ENCODE measurements at regions not wholly inside any gene's neighbourhood (a gene's known extent, or its start where the extent isn't known, plus 50 kb on each side); places are given as distances from the start of the nearest gene placed in this dataset.

- TF ChIP-seq, protein P1, sequence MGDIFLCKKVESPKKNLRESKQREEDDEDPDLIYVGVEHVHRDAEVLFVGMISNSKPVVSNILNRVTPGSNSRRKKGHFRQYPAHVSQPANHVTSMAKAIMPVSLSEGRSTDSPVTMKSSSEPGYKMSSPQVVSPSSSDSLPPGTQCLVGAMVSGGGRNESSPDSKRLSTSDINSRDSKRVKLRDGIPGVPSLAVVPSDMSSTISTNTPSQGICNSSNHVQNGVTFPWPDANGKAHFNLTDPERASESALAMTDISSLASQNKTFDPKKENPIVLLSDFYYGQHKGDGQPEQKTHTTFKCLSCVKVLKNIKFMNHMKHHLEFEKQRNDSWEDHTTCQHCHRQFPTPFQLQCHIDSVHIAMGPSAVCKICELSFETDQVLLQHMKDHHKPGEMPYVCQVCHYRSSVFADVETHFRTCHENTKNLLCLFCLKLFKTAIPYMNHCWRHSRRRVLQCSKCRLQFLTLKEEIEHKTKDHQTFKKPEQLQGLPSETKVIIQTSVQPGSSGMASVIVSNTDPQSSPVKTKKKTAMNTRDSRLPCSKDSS (IDR thresholded peaks at IDR 0.05; ENCODE audit: low read depth, partially characterized antibody), result no peak
- TF ChIP-seq ARID3A (IDR thresholded peaks at IDR 0.05; ENCODE audit: borderline replicate concordance, low read depth, low read length) (no peak), ZNF217 (CRISPR knock-in tag; IDR thresholded peaks at IDR 0.05) (no peak), TEAD1 (CRISPR knock-in tag; IDR thresholded peaks at IDR 0.05) (no peak), RCOR1 (IDR thresholded peaks at IDR 0.05; ENCODE audit: borderline replicate concordance in 1 of 2, low read depth in 2 of 2, low read length in 2 of 2) (no peak), ZNF561 (CRISPR knock-in tag; conservative IDR thresholded peaks at IDR 0.05) (no peak), ZC3H4 (CRISPR knock-in tag; IDR thresholded peaks at IDR 0.05; ENCODE audit: borderline replicate concordance) (no peak)
- TF ChIP-seq, protein P2, sequence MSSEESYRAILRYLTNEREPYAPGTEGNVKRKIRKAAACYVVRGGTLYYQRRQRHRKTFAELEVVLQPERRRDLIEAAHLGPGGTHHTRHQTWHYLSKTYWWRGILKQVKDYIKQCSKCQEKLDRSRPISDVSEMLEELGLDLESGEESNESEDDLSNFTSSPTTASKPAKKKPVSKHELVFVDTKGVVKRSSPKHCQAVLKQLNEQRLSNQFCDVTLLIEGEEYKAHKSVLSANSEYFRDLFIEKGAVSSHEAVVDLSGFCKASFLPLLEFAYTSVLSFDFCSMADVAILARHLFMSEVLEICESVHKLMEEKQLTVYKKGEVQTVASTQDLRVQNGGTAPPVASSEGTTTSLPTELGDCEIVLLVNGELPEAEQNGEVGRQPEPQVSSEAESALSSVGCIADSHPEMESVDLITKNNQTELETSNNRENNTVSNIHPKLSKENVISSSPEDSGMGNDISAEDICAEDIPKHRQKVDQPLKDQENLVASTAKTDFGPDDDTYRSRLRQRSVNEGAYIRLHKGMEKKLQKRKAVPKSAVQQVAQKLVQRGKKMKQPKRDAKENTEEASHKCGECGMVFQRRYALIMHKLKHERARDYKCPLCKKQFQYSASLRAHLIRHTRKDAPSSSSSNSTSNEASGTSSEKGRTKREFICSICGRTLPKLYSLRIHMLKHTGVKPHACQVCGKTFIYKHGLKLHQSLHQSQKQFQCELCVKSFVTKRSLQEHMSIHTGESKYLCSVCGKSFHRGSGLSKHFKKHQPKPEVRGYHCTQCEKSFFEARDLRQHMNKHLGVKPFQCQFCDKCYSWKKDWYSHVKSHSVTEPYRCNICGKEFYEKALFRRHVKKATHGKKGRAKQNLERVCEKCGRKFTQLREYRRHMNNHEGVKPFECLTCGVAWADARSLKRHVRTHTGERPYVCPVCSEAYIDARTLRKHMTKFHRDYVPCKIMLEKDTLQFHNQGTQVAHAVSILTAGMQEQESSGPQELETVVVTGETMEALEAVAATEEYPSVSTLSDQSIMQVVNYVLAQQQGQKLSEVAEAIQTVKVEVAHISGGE (CRISPR knock-in tag; IDR thresholded peaks at IDR 0.05), result no peak
- TF ChIP-seq, protein P3, sequence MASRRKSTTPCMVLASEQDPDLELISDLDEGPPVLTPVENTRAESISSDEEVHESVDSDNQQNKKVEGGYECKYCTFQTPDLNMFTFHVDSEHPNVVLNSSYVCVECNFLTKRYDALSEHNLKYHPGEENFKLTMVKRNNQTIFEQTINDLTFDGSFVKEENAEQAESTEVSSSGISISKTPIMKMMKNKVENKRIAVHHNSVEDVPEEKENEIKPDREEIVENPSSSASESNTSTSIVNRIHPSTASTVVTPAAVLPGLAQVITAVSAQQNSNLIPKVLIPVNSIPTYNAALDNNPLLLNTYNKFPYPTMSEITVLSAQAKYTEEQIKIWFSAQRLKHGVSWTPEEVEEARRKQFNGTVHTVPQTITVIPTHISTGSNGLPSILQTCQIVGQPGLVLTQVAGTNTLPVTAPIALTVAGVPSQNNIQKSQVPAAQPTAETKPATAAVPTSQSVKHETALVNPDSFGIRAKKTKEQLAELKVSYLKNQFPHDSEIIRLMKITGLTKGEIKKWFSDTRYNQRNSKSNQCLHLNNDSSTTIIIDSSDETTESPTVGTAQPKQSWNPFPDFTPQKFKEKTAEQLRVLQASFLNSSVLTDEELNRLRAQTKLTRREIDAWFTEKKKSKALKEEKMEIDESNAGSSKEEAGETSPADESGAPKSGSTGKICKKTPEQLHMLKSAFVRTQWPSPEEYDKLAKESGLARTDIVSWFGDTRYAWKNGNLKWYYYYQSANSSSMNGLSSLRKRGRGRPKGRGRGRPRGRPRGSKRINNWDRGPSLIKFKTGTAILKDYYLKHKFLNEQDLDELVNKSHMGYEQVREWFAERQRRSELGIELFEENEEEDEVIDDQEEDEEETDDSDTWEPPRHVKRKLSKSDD (conservative IDR thresholded peaks at IDR 0.05; ENCODE audit: low read length), result no peak
- TF ChIP-seq, protein P4, sequence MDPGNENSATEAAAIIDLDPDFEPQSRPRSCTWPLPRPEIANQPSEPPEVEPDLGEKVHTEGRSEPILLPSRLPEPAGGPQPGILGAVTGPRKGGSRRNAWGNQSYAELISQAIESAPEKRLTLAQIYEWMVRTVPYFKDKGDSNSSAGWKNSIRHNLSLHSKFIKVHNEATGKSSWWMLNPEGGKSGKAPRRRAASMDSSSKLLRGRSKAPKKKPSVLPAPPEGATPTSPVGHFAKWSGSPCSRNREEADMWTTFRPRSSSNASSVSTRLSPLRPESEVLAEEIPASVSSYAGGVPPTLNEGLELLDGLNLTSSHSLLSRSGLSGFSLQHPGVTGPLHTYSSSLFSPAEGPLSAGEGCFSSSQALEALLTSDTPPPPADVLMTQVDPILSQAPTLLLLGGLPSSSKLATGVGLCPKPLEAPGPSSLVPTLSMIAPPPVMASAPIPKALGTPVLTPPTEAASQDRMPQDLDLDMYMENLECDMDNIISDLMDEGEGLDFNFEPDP (CRISPR knock-in tag; IDR thresholded peaks at IDR 0.05), result no peak
- TF ChIP-seq, protein P5, sequence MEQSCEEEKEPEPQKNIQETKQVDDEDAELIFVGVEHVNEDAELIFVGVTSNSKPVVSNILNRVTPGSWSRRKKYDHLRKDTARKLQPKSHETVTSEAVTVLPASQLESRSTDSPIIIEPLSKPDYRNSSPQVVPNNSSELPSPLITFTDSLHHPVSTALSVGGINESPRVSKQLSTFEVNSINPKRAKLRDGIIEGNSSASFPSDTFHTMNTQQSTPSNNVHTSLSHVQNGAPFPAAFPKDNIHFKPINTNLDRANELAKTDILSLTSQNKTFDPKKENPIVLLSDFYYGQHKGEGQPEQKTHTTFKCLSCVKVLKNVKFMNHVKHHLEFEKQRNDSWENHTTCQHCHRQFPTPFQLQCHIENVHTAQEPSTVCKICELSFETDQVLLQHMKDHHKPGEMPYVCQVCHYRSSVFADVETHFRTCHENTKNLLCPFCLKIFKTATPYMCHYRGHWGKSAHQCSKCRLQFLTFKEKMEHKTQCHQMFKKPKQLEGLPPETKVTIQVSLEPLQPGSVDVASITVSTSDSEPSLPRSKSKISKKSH (CRISPR knock-in tag; IDR thresholded peaks at IDR 0.05), result no peak
Observed at GRCh38 chr7:91720260-91720937, 160.1 kb downstream of the MTERF1 start (continued).
